Brain microvascular endothelial cell (primary cell): ENCODE measurements at regions not wholly inside any gene's neighbourhood (a gene's known extent, or its start where the extent isn't known, plus 50 kb on each side); places are given as distances from the start of the nearest gene placed in this dataset.

Experiments
- DNase-seq: peaks from one replicate; pipeline ENCODE4 v3.0.0-alpha.2; 2020
- H3K27ac ChIP-seq: fragments of 250-450 bp; sonication (Bioruptor Pico); 2 replicates; pipeline ENCODE4 v1.5.1; 2020; ENCODE audit warnings: mild to moderate bottlenecking, moderate library complexity
- H3K27me3 ChIP-seq: fragments of 250-450 bp; sonication (Bioruptor Pico); replicated peaks from 2 replicates; pipeline ENCODE4 v1.5.1; 2020; ENCODE audit warnings: mild to moderate bottlenecking
- H3K36me3 ChIP-seq: fragments of 250-450 bp; sonication (Bioruptor Pico); replicated peaks from 2 replicates; pipeline ENCODE4 v1.5.1; 2020; ENCODE audit warnings: mild to moderate bottlenecking
- H3K4me3 ChIP-seq: 2 replicates; pipeline ENCODE4 v1.5.1; 2011; ENCODE audit warnings: low read depth, mild to moderate bottlenecking, control low read depth, low read length, moderate library complexity
- CTCF ChIP-seq: IDR thresholded peaks from 2 replicates; pipeline ENCODE4 v1.5.1; 2011; ENCODE audit warnings: low read depth, mild to moderate bottlenecking, moderate library complexity, low read length, control low read depth, inconsistent platforms; ENCODE audit errors: missing control alignments
- in situ Hi-C: cut with HindIII; loops from 2 replicates; pipeline ENCODE4 v1.10.0; 2017; ENCODE audit warnings: low sequenced_read_pairs, low pct_ligation_motif_present

- Histone ChIP-seq H3K4me3 (no peak overlapping the region), H3K27me3 (no peaks in the 10 kb centered on the region), H3K36me3 (no peaks in the 10 kb centered on the region), H3K27ac (no peak overlapping the region)
- in situ Hi-C loops: no loop called here
- DNase-seq: no peak
- TF ChIP-seq CTCF: no peak
Observed at GRCh38 chr17:33475594-33475993, 182.5 kb upstream of the ASIC2 start.

- no peak for TF ChIP-seq CTCF
- H3K27ac ChIP-seq: no peak overlapping the region
- no peaks in the 10 kb centered on the region for H3K36me3 ChIP-seq
- DNase-seq: no peak
- H3K4me3 ChIP-seq: no peak overlapping the region
- no peaks in the 10 kb centered on the region for H3K27me3 ChIP-seq
- in situ Hi-C loops: no loop called here
Observed at GRCh38 chr17:33481652-33482051, 188.6 kb upstream of the ASIC2 start.

GRCh38 chr17:33482636-33483035, 189.5 kb upstream of the ASIC2 start:
- in situ Hi-C loops: no loop called here
- Histone ChIP-seq H3K4me3 (no peak overlapping the region), H3K27me3 (no peaks in the 10 kb centered on the region), H3K27ac (no peak overlapping the region), H3K36me3 (no peaks in the 10 kb centered on the region)
- DNase-seq: no peak
- TF ChIP-seq CTCF: no peak

- DNase-seq: no peak
- no peaks in the 10 kb centered on the region for H3K27me3 ChIP-seq
Observed at GRCh38 chr17:33484559-33484958, 191.5 kb upstream of the ASIC2 start.

GRCh38 chr17:33486135-33486885, 193.2 kb upstream of the ASIC2 start:
- no peak overlapping the region for H3K27ac ChIP-seq
- in situ Hi-C loops: no loop called here
- no peak for TF ChIP-seq CTCF
- no peak for DNase-seq
- no peak overlapping the region for H3K4me3 ChIP-seq
- H3K27me3 ChIP-seq: no peaks in the 10 kb centered on the region
- H3K36me3 ChIP-seq: no peaks in the 10 kb centered on the region

More at GRCh38 chr17:33484559-33484958, 191.5 kb upstream of the ASIC2 start:
- no peak overlapping the region for H3K4me3 ChIP-seq
- in situ Hi-C loops: no loop called here
- H3K36me3 ChIP-seq: no peaks in the 10 kb centered on the region
- H3K27ac ChIP-seq: no peak overlapping the region
- no peak for TF ChIP-seq CTCF

GRCh38 chr17:33487187-33487879, 194.2 kb upstream of the ASIC2 start:
- TF ChIP-seq CTCF: no peak
- in situ Hi-C loops: no loop called here
- H3K27me3 ChIP-seq: no peaks in the 10 kb centered on the region

More at GRCh38 chr17:33487187-33487879, 194.2 kb upstream of the ASIC2 start:
- Histone ChIP-seq H3K27ac (no peak overlapping the region), H3K36me3 (no peaks in the 10 kb centered on the region), H3K4me3 (no peak overlapping the region)
- no peak for DNase-seq
